Heart left ventricle (tissue), 13 donors: ENCODE measurements at regions not wholly inside any gene's neighbourhood (a gene's known extent, or its start where the extent isn't known, plus 50 kb on each side); places are given as distances from the start of the nearest gene placed in this dataset.

Source experiments
- POLR2A ChIP-seq, 2 donors: fragments of 450-650 bp; IDR thresholded peaks; one replicate each; pipeline ENCODE4 v1.6.1; 2017; ENCODE audit warnings: antibody characterized with exemption in 2 of 2, mild to moderate bottlenecking in 2 of 2, moderate library complexity in 2 of 2
- TF ChIP-seq, protein P1 (sequence below), 12 donors: fragments of 200-600 bp; sonication (generic) in 4 of 12; IDR thresholded peaks; one replicate each; pipeline versions ENCODE4 v1.5.0 to v1.8.0; 2018 to 2022; ENCODE audit warnings: antibody characterized with exemption in 12 of 12, mild to moderate bottlenecking in 5 of 12
- donor health status: ischemic (EF 13 %, LVEDD 7.1; RV severe dilation, severe dysfunction).
- donor health status: DM: no; HTN: yes; CAD: no.
- donor health status: DM: no; HTN: no; CAD: no.
- donor health status: ischemic (EF 25% LVEDD 6.9; RV normal size, moderate dysfunction).
- donor health status: ischemic (EF 25% LVEDD 5.7; RV mildly dilated, moderate dysfunction).
- donor health status: ischemic (EF 35%, LVEDD 5.7; RV mildly dilated, moderate dysfunction).
- donor health status: nonischemic (EF 11% LVEDD 7.7; RV severe dilation, severe dysfunction).
- donor health status: DM: yes; HTN: yes; CAD: no.
- donor health status: PGD.
- donor health status: ischemic (EF 29% LVEDD 5.4; RV normal size, mild dysfunction).
- donor health status: nonischemic (EF 23%, LVEDD 6.1; RV moderate dilation, normal function).

DNA sequence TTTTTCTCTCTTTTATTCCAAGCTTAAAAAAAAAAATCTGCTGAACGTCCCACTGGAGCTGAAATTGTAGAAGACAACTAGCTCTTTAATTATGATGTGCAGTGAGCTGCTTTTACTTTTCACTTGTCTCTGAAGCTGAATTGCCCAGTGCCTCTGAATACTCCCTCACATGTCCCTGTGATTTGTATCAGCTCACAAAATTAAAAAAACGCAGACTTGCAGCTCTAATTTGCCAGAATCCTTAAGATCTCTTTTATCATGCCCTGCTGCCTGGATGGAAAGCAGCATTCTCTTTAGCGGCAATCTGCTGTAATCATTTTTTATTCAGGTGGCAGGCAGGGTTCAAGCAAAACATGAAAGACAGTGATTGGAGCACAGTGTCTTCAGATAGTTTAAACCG is 443.8 kb upstream of the SPTLC3 start:
- TF ChIP-seq, protein P1, sequence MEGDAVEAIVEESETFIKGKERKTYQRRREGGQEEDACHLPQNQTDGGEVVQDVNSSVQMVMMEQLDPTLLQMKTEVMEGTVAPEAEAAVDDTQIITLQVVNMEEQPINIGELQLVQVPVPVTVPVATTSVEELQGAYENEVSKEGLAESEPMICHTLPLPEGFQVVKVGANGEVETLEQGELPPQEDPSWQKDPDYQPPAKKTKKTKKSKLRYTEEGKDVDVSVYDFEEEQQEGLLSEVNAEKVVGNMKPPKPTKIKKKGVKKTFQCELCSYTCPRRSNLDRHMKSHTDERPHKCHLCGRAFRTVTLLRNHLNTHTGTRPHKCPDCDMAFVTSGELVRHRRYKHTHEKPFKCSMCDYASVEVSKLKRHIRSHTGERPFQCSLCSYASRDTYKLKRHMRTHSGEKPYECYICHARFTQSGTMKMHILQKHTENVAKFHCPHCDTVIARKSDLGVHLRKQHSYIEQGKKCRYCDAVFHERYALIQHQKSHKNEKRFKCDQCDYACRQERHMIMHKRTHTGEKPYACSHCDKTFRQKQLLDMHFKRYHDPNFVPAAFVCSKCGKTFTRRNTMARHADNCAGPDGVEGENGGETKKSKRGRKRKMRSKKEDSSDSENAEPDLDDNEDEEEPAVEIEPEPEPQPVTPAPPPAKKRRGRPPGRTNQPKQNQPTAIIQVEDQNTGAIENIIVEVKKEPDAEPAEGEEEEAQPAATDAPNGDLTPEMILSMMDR (IDR thresholded peaks at IDR 0.05), result no peak
- no peak for TF ChIP-seq POLR2A (IDR thresholded peaks at IDR 0.05)
